ENCODE measurements at regions not wholly inside any gene's neighbourhood (a gene's known extent, or its start where the extent isn't known, plus 50 kb on each side); places are given as distances from the start of the nearest gene placed in this dataset.
A peak's percentile ranks its signal among the peaks of the same experiment; 100 is the strongest.

GRCh38 chr11:127109796-127110480, 109.4 kb upstream of the KIRREL3 start:
- no peak for TF ChIP-seq CTCF (IDR thresholded peaks at IDR 0.05; ENCODE audit: unreplicated experiment)
- Mint-ChIP-seq H3K36me3 (ENCODE audit: low read depth, unreplicated experiment) (no peaks in the 10 kb centered on the region), H3K27me3 (ENCODE audit: unreplicated experiment) (peaks cover 2% of the 10 kb centered on the region), H3K4me1 (ENCODE audit: unreplicated experiment) (peaks cover 33% of the 10 kb centered on the region), H3K4me3 (ENCODE audit: unreplicated experiment) (no peak overlapping the region), H3K27ac (ENCODE audit: unreplicated experiment) (no peak overlapping the region), H3K9me3 (ENCODE audit: unreplicated experiment) (no peaks in the 10 kb centered on the region)
- DNase-seq (ENCODE audit: low spot score), result no peak

GRCh38 chr11:127108838-127109237, 108.3 kb upstream of the KIRREL3 start:
- no peak overlapping the region for H3K27ac Mint-ChIP-seq (ENCODE audit: unreplicated experiment)
- no peak for DNase-seq (ENCODE audit: low spot score)
- peaks cover 2% of the 10 kb centered on the region for H3K27me3 Mint-ChIP-seq (ENCODE audit: unreplicated experiment)
- no peak overlapping the region for H3K4me3 Mint-ChIP-seq (ENCODE audit: unreplicated experiment)
- no peaks in the 10 kb centered on the region for H3K36me3 Mint-ChIP-seq (ENCODE audit: low read depth, unreplicated experiment)
- peaks cover 39% of the 10 kb centered on the region for H3K4me1 Mint-ChIP-seq (ENCODE audit: unreplicated experiment)
- TF ChIP-seq CTCF (IDR thresholded peaks at IDR 0.05; ENCODE audit: unreplicated experiment), result no peak
- H3K9me3 Mint-ChIP-seq (ENCODE audit: unreplicated experiment), result no peaks in the 10 kb centered on the region

GRCh38 chr11:127106938-127107337, 106.4 kb upstream of the KIRREL3 start:
- Mint-ChIP-seq H3K27me3 (ENCODE audit: unreplicated experiment) (peaks cover 2% of the 10 kb centered on the region), H3K27ac (ENCODE audit: unreplicated experiment) (no peak overlapping the region), H3K36me3 (ENCODE audit: low read depth, unreplicated experiment) (no peaks in the 10 kb centered on the region), H3K9me3 (ENCODE audit: unreplicated experiment) (no peaks in the 10 kb centered on the region), H3K4me3 (ENCODE audit: unreplicated experiment) (no peak overlapping the region), H3K4me1 (ENCODE audit: unreplicated experiment) (peaks cover 50% of the 10 kb centered on the region)
- no peak for DNase-seq (ENCODE audit: low spot score)
- TF ChIP-seq CTCF (IDR thresholded peaks at IDR 0.05; ENCODE audit: unreplicated experiment), result no peak

GRCh38 chr11:127105593-127106541, 105.3 kb upstream of the KIRREL3 start:
- H3K4me3 Mint-ChIP-seq (ENCODE audit: unreplicated experiment), result no peak overlapping the region
- H3K4me1 Mint-ChIP-seq (ENCODE audit: unreplicated experiment), result peaks cover 58% of the 10 kb centered on the region
- no peaks in the 10 kb centered on the region for H3K36me3 Mint-ChIP-seq (ENCODE audit: low read depth, unreplicated experiment)
- H3K9me3 Mint-ChIP-seq (ENCODE audit: unreplicated experiment), result no peaks in the 10 kb centered on the region
- H3K27me3 Mint-ChIP-seq (ENCODE audit: unreplicated experiment), result peaks cover 2% of the 10 kb centered on the region
- peak overlapping the region; percentile 52 for H3K27ac Mint-ChIP-seq (ENCODE audit: unreplicated experiment)
- TF ChIP-seq CTCF (IDR thresholded peaks at IDR 0.05; ENCODE audit: unreplicated experiment), result no peak
- no peak for DNase-seq (ENCODE audit: low spot score)
